NT2/D1 (cell line): ENCODE measurements at regions not wholly inside any gene's neighbourhood (a gene's known extent, or its start where the extent isn't known, plus 50 kb on each side); places are given as distances from the start of the nearest gene placed in this dataset.

Experiments used
- SUZ12 ChIP-seq: IDR thresholded peaks from 2 replicates; pipeline ENCODE4 v1.6.1; 2011; ENCODE audit not compliant: insufficient read length, insufficient read depth; ENCODE audit errors: extremely low read depth
- YY1 ChIP-seq: IDR thresholded peaks from 2 replicates; pipeline ENCODE4 v1.6.1; 2011; ENCODE audit not compliant: insufficient read length, insufficient read depth
- ZNF274 ChIP-seq: IDR thresholded peaks from 2 replicates; pipeline ENCODE4 v1.6.1; 2011; ENCODE audit warnings: mild to moderate bottlenecking, low read depth, low read length

GRCh38 chr2:34123996-34124785 is 525.1 kb upstream of the FAM98A start:
- TF ChIP-seq SUZ12: no peak
- TF ChIP-seq ZNF274: no peak
- no peak for TF ChIP-seq YY1
